ENCODE measurements at regions not wholly inside any gene's neighbourhood (a gene's known extent, or its start where the extent isn't known, plus 50 kb on each side); places are given as distances from the start of the nearest gene placed in this dataset.
"Not testable (repeated sequence)": the region's sequence is repeated elsewhere in the genome, so short reads cannot be mapped to it uniquely, and the experiment has no call there.

GRCh38 chr10:23813687-23814086 is 374.8 kb downstream of the OTUD1 start:
- Mint-ChIP-seq H3K9me3 (no peaks in the 10 kb centered on the region), H3K27me3 (no peaks in the 10 kb centered on the region), H3K4me3 (no peak overlapping the region), H3K27ac (no peak overlapping the region), H3K4me1 (ENCODE audit: low read depth) (no peaks in the 10 kb centered on the region), H3K36me3 (ENCODE audit: low read depth) (no peaks in the 10 kb centered on the region)

DNA sequence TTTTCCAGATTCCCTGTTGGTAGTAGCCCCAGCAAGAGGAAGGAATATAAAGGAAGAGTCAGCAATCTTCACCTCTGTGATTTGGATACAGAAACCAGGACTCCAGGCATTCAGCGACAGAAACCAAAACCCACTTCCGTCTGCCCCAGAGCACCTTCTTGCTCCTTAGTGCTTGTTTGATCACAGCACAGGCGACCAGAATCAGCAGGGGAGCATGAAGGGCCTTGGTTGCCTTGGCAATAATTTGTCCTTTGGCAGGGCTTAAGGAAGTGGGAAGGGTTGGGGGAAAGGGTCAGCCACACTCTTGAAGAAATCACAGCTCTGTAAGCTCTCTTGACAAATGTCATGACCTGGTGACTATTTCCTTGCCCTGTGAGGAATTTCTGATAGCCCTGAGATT is 379.6 kb downstream of the OTUD1 start:
- Mint-ChIP-seq H3K4me1 (ENCODE audit: low read depth) (no peaks in the 10 kb centered on the region), H3K27ac (no peak overlapping the region), H3K27me3 (peaks cover under 1% of the 10 kb centered on the region), H3K4me3 (no peak overlapping the region), H3K9me3 (no peaks in the 10 kb centered on the region), H3K36me3 (ENCODE audit: low read depth) (no peaks in the 10 kb centered on the region)

DNA sequence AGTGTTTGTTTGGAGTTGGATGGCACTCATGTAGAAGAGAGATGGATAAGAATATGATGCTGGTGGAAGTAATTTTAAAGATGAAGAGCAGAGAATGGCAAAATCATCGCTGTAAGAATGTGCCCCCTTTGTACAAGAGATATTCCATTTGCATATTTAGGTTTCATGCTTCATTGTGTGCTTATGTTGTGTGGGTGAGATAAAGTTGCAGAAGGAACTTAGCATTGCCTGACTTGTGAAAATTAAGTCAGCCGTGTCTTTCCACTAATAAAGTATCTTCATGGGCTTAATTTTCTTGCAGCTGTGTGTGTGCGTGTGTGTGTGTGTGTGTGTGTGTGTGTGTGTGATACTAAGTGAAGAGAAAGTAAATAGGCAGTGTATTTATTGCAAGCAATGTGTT is 381.9 kb downstream of the OTUD1 start:
- no peak overlapping the region for H3K4me3 Mint-ChIP-seq
- H3K27ac Mint-ChIP-seq, result no peak overlapping the region
- H3K9me3 Mint-ChIP-seq, result no peaks in the 10 kb centered on the region
- peaks cover 3% of the 10 kb centered on the region for H3K27me3 Mint-ChIP-seq
- H3K4me1 Mint-ChIP-seq (ENCODE audit: low read depth), result no peaks in the 10 kb centered on the region
- H3K36me3 Mint-ChIP-seq (ENCODE audit: low read depth), result no peaks in the 10 kb centered on the region

DNA sequence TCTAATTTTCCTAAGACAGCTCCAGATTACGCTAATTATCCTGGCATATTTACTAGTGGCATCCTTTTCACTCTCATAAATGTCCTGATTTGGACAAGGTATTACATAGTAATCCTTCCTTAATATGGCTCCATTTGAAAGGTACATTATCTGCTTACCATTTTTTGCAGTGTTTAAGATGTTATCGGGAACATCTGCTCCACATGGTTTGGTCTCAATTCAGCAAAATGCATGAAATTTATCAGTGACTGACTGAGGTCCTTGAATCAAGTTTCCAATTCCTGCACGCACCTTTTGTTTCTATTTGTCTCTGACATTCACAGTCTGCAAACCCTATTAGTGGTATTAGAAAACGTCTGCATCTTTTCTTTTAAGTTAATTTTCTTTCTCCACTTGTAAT is 384.1 kb upstream of the KIAA1217 start:
- Mint-ChIP-seq H3K9me3 (peaks cover 6% of the 10 kb centered on the region), H3K4me3 (no peak overlapping the region), H3K36me3 (ENCODE audit: low read depth) (no peaks in the 10 kb centered on the region), H3K27me3 (peaks cover 3% of the 10 kb centered on the region), H3K4me1 (ENCODE audit: low read depth) (no peaks in the 10 kb centered on the region), H3K27ac (no peak overlapping the region)

DNA sequence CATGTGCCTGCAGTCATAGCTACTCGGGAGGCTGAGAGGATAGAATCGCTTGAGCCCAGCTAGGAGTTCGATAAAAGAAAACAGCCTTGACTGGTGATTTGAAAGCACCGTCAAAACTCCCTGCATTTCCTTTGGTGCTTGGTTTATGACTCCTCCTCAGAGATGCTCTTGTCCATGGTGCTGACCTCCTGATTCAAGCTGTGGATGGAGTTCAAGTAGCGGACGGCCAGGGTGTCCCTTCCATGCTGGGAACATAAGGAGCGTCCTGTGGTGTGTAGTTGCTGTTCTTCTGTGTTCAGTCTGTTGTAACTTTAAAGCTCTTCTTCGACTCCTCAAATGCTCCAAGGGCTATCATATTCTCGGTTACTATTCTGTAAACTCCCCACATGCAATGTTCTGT is 382.5 kb upstream of the KIAA1217 start:
- Mint-ChIP-seq H3K4me1 (ENCODE audit: low read depth) (no peaks in the 10 kb centered on the region), H3K4me3 (no peak overlapping the region), H3K27ac (no peak overlapping the region), H3K36me3 (ENCODE audit: low read depth) (no peaks in the 10 kb centered on the region), H3K9me3 (peaks cover 6% of the 10 kb centered on the region), H3K27me3 (peaks cover 3% of the 10 kb centered on the region)

GRCh38 chr10:23829556-23829955 is 379.4 kb upstream of the KIAA1217 start:
- Mint-ChIP-seq H3K36me3 (ENCODE audit: low read depth) (no peaks in the 10 kb centered on the region), H3K4me1 (ENCODE audit: low read depth) (no peaks in the 10 kb centered on the region), H3K27ac (no peak overlapping the region), H3K27me3 (no peaks in the 10 kb centered on the region), H3K9me3 (peaks cover 6% of the 10 kb centered on the region), H3K4me3 (no peak overlapping the region)

- H3K27ac Mint-ChIP-seq, result no peak overlapping the region
- no peaks in the 10 kb centered on the region for H3K9me3 Mint-ChIP-seq
- no peak overlapping the region for H3K4me3 Mint-ChIP-seq
- H3K4me1 Mint-ChIP-seq (ENCODE audit: low read depth), result no peaks in the 10 kb centered on the region
- H3K36me3 Mint-ChIP-seq (ENCODE audit: low read depth), result no peaks in the 10 kb centered on the region
- H3K27me3 Mint-ChIP-seq, result no peaks in the 10 kb centered on the region
Observed at GRCh38 chr10:23834091-23834490, 374.8 kb upstream of the KIAA1217 start.

GRCh38 chr10:23850631-23851030 is 358.3 kb upstream of the KIAA1217 start:
- no peaks in the 10 kb centered on the region for H3K4me1 Mint-ChIP-seq (ENCODE audit: low read depth)
- peaks cover 12% of the 10 kb centered on the region for H3K9me3 Mint-ChIP-seq
- H3K27me3 Mint-ChIP-seq, result no peaks in the 10 kb centered on the region
- no peak overlapping the region for H3K4me3 Mint-ChIP-seq
- H3K36me3 Mint-ChIP-seq (ENCODE audit: low read depth), result no peaks in the 10 kb centered on the region
- H3K27ac Mint-ChIP-seq, result no peak overlapping the region

DNA sequence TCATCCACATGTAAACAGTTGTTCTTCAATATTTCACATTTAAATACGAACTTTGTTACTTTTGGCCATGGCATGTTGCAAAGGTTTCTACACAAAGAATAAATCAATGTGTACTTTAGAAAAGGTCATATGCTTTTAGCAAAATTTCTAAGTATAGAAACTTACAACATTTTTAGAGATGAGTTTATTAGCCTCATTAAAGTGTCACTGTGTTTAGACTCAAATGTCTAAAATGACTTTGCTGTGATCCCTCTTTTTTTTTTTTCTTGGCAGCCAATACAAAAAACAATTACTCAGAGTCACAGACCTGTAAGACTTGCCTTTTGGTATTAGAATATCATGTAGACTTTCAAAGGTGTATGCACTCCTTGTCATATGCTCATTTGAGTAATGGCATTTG is 349.3 kb upstream of the KIAA1217 start:
- Mint-ChIP-seq H3K4me3 (no peak overlapping the region), H3K9me3 (peaks cover 4% of the 10 kb centered on the region), H3K36me3 (ENCODE audit: low read depth) (no peaks in the 10 kb centered on the region), H3K4me1 (ENCODE audit: low read depth) (no peaks in the 10 kb centered on the region), H3K27me3 (no peaks in the 10 kb centered on the region), H3K27ac (no peak overlapping the region)

DNA sequence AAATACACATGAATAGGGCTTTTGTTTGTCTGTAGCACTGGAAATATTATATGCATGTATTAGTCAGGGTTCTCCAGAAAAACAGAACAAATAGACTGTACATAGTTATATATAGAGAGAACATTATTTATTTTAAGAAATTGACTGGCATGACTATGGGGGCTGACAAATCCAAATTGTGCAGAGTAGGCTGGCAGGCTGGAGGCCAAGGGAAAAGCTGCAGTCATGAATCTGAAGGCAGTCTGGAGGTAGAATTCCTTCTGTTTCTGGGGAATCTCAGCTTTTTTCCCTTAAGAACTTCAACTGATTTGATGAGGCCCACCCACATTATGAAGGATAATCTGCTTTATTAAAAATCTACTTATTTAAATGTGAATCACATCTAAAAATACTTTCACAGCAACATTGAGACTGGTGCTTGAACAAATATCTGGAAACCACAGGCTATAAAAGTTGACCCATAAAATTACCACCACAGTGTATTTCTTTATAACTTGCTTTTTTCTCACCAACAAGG is 344.2 kb upstream of the KIAA1217 start:
- Mint-ChIP-seq H3K27me3 (no peaks in the 10 kb centered on the region), H3K36me3 (ENCODE audit: low read depth) (no peaks in the 10 kb centered on the region), H3K27ac (no peak overlapping the region), H3K9me3 (no peaks in the 10 kb centered on the region), H3K4me1 (ENCODE audit: low read depth) (no peaks in the 10 kb centered on the region), H3K4me3 (no peak overlapping the region)

DNA sequence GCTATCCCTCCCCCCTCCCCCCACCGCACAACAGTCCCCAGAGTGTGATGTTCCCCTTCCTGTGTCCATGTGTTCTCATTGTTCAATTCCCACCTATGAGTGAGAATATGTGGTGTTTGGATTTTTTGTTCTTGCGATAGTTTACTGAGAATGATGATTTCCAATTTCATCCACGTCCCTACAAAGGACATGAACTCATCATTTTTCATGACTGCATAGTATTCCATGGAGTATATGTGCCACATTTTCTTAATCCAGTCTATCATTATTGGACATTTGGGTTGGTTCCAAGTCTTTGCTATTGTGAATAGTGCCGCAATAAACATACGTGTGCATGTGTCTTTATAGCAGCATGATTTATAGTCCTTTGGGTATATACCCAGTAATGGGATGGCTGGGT is 342.0 kb upstream of the KIAA1217 start:
- H3K9me3 Mint-ChIP-seq, H3K4me3 Mint-ChIP-seq, H3K27me3 Mint-ChIP-seq: not testable (repeated sequence)

DNA sequence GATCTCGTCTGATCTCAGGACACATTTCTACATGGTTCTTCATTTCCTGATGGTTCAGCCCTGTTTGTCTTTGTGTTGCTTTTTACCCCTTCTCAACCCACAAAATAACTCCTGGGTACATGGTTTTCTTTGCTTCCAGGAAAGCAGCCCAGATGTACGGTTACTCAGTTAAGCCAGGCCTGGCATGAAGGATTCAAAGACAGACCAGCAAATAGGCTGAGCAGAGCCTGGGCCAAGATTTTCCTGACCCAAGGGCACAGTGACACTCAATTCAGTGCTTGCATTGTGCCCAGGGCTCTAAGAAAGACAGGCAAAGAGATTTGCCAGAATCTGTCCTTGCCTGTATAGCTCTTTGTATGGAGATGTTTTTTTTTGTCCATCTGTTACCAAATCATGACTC is 340.8 kb upstream of the KIAA1217 start:
- no peaks in the 10 kb centered on the region for H3K9me3 Mint-ChIP-seq
- no peaks in the 10 kb centered on the region for H3K27me3 Mint-ChIP-seq
- no peak overlapping the region for H3K27ac Mint-ChIP-seq

More for the DNA sequence above, 342.0 kb upstream of the KIAA1217 start:
- H3K36me3 Mint-ChIP-seq (ENCODE audit: low read depth); H3K4me1 Mint-ChIP-seq (ENCODE audit: low read depth); H3K27ac Mint-ChIP-seq: not testable (repeated sequence)

DNA sequence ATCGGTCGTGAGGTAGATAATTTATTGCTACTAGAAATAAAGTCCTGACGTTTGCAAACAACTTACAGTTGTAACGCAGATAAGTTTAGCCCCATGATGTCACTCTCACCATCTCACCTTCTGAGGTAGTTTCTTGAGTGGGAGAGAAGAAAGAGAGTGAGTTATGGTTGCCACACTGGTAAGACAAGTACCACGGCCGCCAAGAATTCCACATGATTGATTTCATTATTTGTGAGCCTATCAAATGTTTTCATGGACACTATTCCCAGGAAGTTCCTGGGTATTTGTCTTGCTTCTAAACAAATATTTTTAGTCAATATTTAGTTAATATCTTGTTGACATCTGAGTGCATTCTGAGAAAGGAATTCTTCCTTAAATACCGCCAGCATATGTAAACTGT is 339.4 kb upstream of the KIAA1217 start:
- Mint-ChIP-seq H3K27me3 (no peaks in the 10 kb centered on the region), H3K4me1 (ENCODE audit: low read depth) (no peaks in the 10 kb centered on the region), H3K4me3 (no peak overlapping the region), H3K36me3 (ENCODE audit: low read depth) (no peaks in the 10 kb centered on the region), H3K27ac (no peak overlapping the region), H3K9me3 (no peaks in the 10 kb centered on the region)

More for the DNA sequence above, 340.8 kb upstream of the KIAA1217 start:
- Mint-ChIP-seq H3K4me1 (ENCODE audit: low read depth) (no peaks in the 10 kb centered on the region), H3K4me3 (no peak overlapping the region), H3K36me3 (ENCODE audit: low read depth) (no peaks in the 10 kb centered on the region)

GRCh38 chr10:23869996-23870395 is 338.9 kb upstream of the KIAA1217 start:
- Mint-ChIP-seq H3K9me3 (no peaks in the 10 kb centered on the region), H3K27me3 (no peaks in the 10 kb centered on the region), H3K4me3 (no peak overlapping the region), H3K27ac (no peak overlapping the region), H3K36me3 (ENCODE audit: low read depth) (no peaks in the 10 kb centered on the region), H3K4me1 (ENCODE audit: low read depth) (no peaks in the 10 kb centered on the region)

GRCh38 chr10:23870651-23871610 is 338.0 kb upstream of the KIAA1217 start:
- no peak overlapping the region for H3K27ac Mint-ChIP-seq
- no peaks in the 10 kb centered on the region for H3K9me3 Mint-ChIP-seq
- no peaks in the 10 kb centered on the region for H3K27me3 Mint-ChIP-seq
- no peaks in the 10 kb centered on the region for H3K4me1 Mint-ChIP-seq (ENCODE audit: low read depth)
- no peak overlapping the region for H3K4me3 Mint-ChIP-seq
- no peaks in the 10 kb centered on the region for H3K36me3 Mint-ChIP-seq (ENCODE audit: low read depth)

DNA sequence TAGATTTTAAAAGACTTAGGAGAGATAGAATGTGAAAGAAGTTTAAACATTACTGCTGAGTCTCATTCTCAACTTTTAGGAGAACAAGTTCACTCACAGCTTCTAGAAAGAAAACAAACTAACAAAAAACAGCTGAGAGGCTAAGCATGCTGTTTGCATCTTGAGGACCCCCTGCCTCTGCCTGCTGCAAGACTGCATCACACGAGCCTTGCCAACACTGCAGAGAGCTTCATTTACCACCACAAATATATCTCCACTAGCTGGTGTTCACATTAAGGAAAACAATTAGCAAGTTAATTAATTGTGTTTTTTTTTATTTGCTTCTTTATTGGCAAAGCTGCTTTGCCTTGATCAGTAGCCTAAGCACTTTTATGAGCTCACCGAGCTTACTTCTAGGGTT is 336.6 kb upstream of the KIAA1217 start:
- H3K36me3 Mint-ChIP-seq (ENCODE audit: low read depth), result no peaks in the 10 kb centered on the region
- no peaks in the 10 kb centered on the region for H3K4me1 Mint-ChIP-seq (ENCODE audit: low read depth)
- no peak overlapping the region for H3K27ac Mint-ChIP-seq
- H3K27me3 Mint-ChIP-seq, result no peaks in the 10 kb centered on the region
- no peak overlapping the region for H3K4me3 Mint-ChIP-seq
- no peaks in the 10 kb centered on the region for H3K9me3 Mint-ChIP-seq
